ENCODE measurements at regions not wholly inside any gene's neighbourhood (a gene's known extent, or its start where the extent isn't known, plus 50 kb on each side); places are given as distances from the start of the nearest gene placed in this dataset.

GRCh38 chr18:67954594-67954993, 438.1 kb upstream of the DSEL start:
- DNase-seq, result no peak

- no peak for DNase-seq
Measured at GRCh38 chr18:67951137-67951536, 434.6 kb upstream of the DSEL start.

- no peak for DNase-seq
Measured at GRCh38 chr18:67938660-67939059, 422.1 kb upstream of the DSEL start.

GRCh38 chr18:67935638-67936037, 419.1 kb upstream of the DSEL start:
- no peak for DNase-seq

- no peak for DNase-seq
Measured at GRCh38 chr18:67933271-67933670, 416.8 kb upstream of the DSEL start.

- DNase-seq, result no peak
Measured at GRCh38 chr18:67932271-67932670, 415.8 kb upstream of the DSEL start.

- DNase-seq, result no peak
Measured at GRCh38 chr18:67926929-67927864, 410.7 kb upstream of the DSEL start.

- no peak for DNase-seq
Measured at GRCh38 chr18:67924656-67925055, 408.1 kb upstream of the DSEL start.

- DNase-seq, result no peak
Measured at GRCh38 chr18:67919316-67919715, 402.8 kb upstream of the DSEL start.

- no peak for DNase-seq
Measured at GRCh38 chr18:67916097-67916496, 399.6 kb upstream of the DSEL start.

GRCh38 chr18:67913040-67913439, 396.5 kb upstream of the DSEL start:
- DNase-seq, result no peak

- DNase-seq, result no peak
Measured at GRCh38 chr18:67901573-67901972, 385.1 kb upstream of the DSEL start.

- no peak for DNase-seq
Measured at GRCh38 chr18:67896451-67896850, 379.9 kb upstream of the DSEL start.

GRCh38 chr18:67893916-67894315, 377.4 kb upstream of the DSEL start:
- no peak for DNase-seq

GRCh38 chr18:67876871-67877270, 360.4 kb upstream of the DSEL start:
- no peak for DNase-seq

- no peak for DNase-seq
Measured at GRCh38 chr18:67875944-67876343, 359.4 kb upstream of the DSEL start.

- DNase-seq, result no peak
Measured at GRCh38 chr18:67875060-67875459, 358.5 kb upstream of the DSEL start.

- no peak for DNase-seq
Measured at GRCh38 chr18:67865400-67865799, 348.9 kb upstream of the DSEL start.

GRCh38 chr18:67864677-67865340, 348.3 kb upstream of the DSEL start:
- DNase-seq, result no peak

GRCh38 chr18:67862069-67862468, 345.5 kb upstream of the DSEL start:
- DNase-seq, result no peak

- no peak for DNase-seq
Measured at GRCh38 chr18:67854340-67854739, 337.8 kb upstream of the DSEL start.

GRCh38 chr18:67846422-67847098, 330.0 kb upstream of the DSEL start:
- DNase-seq, result no peak

- no peak for DNase-seq
Measured at GRCh38 chr18:67845035-67845434, 328.5 kb upstream of the DSEL start.

- no peak for DNase-seq
Measured at GRCh38 chr18:67840379-67840778, 323.9 kb upstream of the DSEL start.

Data from left hindlimb (tissue), 1 donor.